Fibroblast of lung (primary cell): ENCODE measurements at regions not wholly inside any gene's neighbourhood (a gene's known extent, or its start where the extent isn't known, plus 50 kb on each side); places are given as distances from the start of the nearest gene placed in this dataset.

Experiments
- EZH2 ChIP-seq: IDR thresholded peaks from 2 replicates; pipeline ENCODE4 v1.5.1; 2012; ENCODE audit warnings: low read length, control low read depth, mild to moderate bottlenecking; ENCODE audit errors: missing control alignments
- TF ChIP-seq, protein P1 (sequence below), 2 donors: IDR thresholded peaks in 1 of 2; conservative IDR thresholded peaks in 1 of 2; 1 replicate in 1 of 2; 2 replicates in 1 of 2; pipeline ENCODE4 v1.5.1; 2011 to 2012; ENCODE audit warnings: low read length in 2 of 2, control low read depth in 1 of 2, inconsistent platforms in 1 of 2, low read depth in 1 of 2, mild to moderate bottlenecking in 1 of 2

DNA sequence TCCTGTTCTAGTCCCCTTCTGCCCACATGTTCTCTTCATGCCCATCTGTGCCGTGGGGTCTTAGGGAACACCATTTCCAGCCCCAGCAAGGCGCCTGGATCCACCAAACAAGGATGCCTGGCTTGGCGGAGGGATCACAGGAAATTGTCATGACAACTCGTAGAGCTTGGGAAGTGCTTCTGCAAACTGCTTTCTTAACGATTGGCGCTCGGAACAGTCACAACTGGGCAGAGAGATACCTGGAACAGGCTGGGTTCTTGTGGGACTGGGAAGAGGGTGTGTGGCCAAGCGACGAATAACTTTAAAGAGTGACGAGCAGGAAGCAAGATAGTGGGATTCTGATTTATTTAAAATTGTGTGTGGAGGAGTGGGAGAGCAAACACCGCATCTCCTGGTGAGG, 329.8 kb downstream of the RPS6KC1 start:
- TF ChIP-seq, protein P1, sequence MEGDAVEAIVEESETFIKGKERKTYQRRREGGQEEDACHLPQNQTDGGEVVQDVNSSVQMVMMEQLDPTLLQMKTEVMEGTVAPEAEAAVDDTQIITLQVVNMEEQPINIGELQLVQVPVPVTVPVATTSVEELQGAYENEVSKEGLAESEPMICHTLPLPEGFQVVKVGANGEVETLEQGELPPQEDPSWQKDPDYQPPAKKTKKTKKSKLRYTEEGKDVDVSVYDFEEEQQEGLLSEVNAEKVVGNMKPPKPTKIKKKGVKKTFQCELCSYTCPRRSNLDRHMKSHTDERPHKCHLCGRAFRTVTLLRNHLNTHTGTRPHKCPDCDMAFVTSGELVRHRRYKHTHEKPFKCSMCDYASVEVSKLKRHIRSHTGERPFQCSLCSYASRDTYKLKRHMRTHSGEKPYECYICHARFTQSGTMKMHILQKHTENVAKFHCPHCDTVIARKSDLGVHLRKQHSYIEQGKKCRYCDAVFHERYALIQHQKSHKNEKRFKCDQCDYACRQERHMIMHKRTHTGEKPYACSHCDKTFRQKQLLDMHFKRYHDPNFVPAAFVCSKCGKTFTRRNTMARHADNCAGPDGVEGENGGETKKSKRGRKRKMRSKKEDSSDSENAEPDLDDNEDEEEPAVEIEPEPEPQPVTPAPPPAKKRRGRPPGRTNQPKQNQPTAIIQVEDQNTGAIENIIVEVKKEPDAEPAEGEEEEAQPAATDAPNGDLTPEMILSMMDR (conservative IDR thresholded peaks at IDR 0.05 in 1 of 2, IDR thresholded peaks at IDR 0.05 in 1 of 2; ENCODE audit: low read depth in 1 of 2, low read length in 2 of 2), result no peak
- TF ChIP-seq EZH2, result no peak
